ENCODE measurements at regions not wholly inside any gene's neighbourhood (a gene's known extent, or its start where the extent isn't known, plus 50 kb on each side); places are given as distances from the start of the nearest gene placed in this dataset.

- CTCF ChIA-PET = no interaction called here
- no TSS peak for BruUV-seq (replicated peaks)
- Histone ChIP-seq H3K4me1 (ENCODE audit: control insufficient read depth, insufficient read depth, low read length) (no peaks in the 10 kb centered on the region), H3K4me3 (ENCODE audit: low read depth in 2 of 2, low read length in 2 of 2) (no peak overlapping the region), H3K27me3 (ENCODE audit: control insufficient read depth, insufficient read depth, low read length) (no peaks in the 10 kb centered on the region), H3K9me3 (ENCODE audit: control insufficient read depth, insufficient read depth, low read depth, low read length) (no peaks in the 10 kb centered on the region), H3K36me3 (ENCODE audit: control insufficient read depth, insufficient read depth, low read length) (no peaks in the 10 kb centered on the region), H3K27ac (ENCODE audit: low read length) (no peak overlapping the region)
- no peak for DNase-seq (ENCODE audit: low read depth, low spot score)
- TF ChIP-seq TCF7L2 (IDR thresholded peaks at IDR 0.05; ENCODE audit: low read depth, low read length) (no peak), SIN3A (IDR thresholded peaks at IDR 0.05; ENCODE audit: borderline replicate concordance, insufficient read depth, low read depth, low read length) (no peak)
- intact Hi-C loops (cut with micrococcal nuclease; ENCODE audit: unreplicated experiment) = no loop called here
- no peak for ATAC-seq
- in situ Hi-C loops (cut with HindIII; ENCODE audit: low pct_unique_long_range_greater_than_20kb, low sequenced_read_pairs) = no loop called here
- POLR2A ChIA-PET = interaction anchor here (0.6 kb wide), 1 partner anchor 1078 kb away, joined by 15 read pairs; no protein-coding TSS in a partner anchor
Measured at GRCh38 chr5:143715616-143716015, 96.3 kb upstream of the HMHB1 start.

- in situ Hi-C loops (cut with HindIII; ENCODE audit: low pct_unique_long_range_greater_than_20kb, low sequenced_read_pairs) = no loop called here
- no peak overlapping the region for H3K4me3 ChIP-seq (ENCODE audit: low read depth in 2 of 2, low read length in 2 of 2)
- ATAC-seq (no peak), DNase-seq (ENCODE audit: low read depth, low spot score) (no peak)
- TF ChIP-seq CTCF (IDR thresholded peaks at IDR 0.05) (no peak), REST (IDR thresholded peaks at IDR 0.05; ENCODE audit: insufficient read depth in 1 of 2, low read depth in 2 of 2, low read length in 1 of 2) (no peak), TCF7L2 (IDR thresholded peaks at IDR 0.05; ENCODE audit: low read depth, low read length) (no peak), POLR2AphosphoS5 (IDR thresholded peaks at IDR 0.05; ENCODE audit: low read depth, low read length) (no peak)
- H3K9me3 ChIP-seq (ENCODE audit: control insufficient read depth, insufficient read depth, low read depth, low read length) = no peaks in the 10 kb centered on the region
- no peaks in the 10 kb centered on the region for H3K27me3 ChIP-seq (ENCODE audit: control insufficient read depth, insufficient read depth, low read length)
- no peak overlapping the region for H3K27ac ChIP-seq (ENCODE audit: low read length)
- BruUV-seq (replicated peaks) = no TSS peak
- H3K36me3 ChIP-seq (ENCODE audit: control insufficient read depth, insufficient read depth, low read length) = no peaks in the 10 kb centered on the region
- ChIA-PET CTCF (no interaction called here), POLR2A (no interaction called here)
- no peaks in the 10 kb centered on the region for H3K4me1 ChIP-seq (ENCODE audit: control insufficient read depth, insufficient read depth, low read length)
- intact Hi-C loops (cut with micrococcal nuclease; ENCODE audit: unreplicated experiment) = no loop called here
Measured at GRCh38 chr5:143714629-143715028, 97.3 kb upstream of the HMHB1 start.

- no peaks in the 10 kb centered on the region for H3K4me1 ChIP-seq (ENCODE audit: control insufficient read depth, insufficient read depth, low read length)
- no peak overlapping the region for H3K27ac ChIP-seq (ENCODE audit: low read length)
- ATAC-seq (no peak), DNase-seq (ENCODE audit: low read depth, low spot score) (no peak)
- intact Hi-C loops (cut with micrococcal nuclease; ENCODE audit: unreplicated experiment) = no loop called here
- TF ChIP-seq TCF7L2 (IDR thresholded peaks at IDR 0.05; ENCODE audit: low read depth, low read length) = no peak
- no peak for TF ChIP-seq CTCF (IDR thresholded peaks at IDR 0.05)
- BruUV-seq (replicated peaks) = no TSS peak
- no peaks in the 10 kb centered on the region for H3K27me3 ChIP-seq (ENCODE audit: control insufficient read depth, insufficient read depth, low read length)
- in situ Hi-C loops (cut with HindIII; ENCODE audit: low pct_unique_long_range_greater_than_20kb, low sequenced_read_pairs) = no loop called here
- ChIA-PET POLR2A (no interaction called here), CTCF (no interaction called here)
- no peak overlapping the region for H3K4me3 ChIP-seq (ENCODE audit: low read depth in 2 of 2, low read length in 2 of 2)
- H3K36me3 ChIP-seq (ENCODE audit: control insufficient read depth, insufficient read depth, low read length) = no peaks in the 10 kb centered on the region
- no peaks in the 10 kb centered on the region for H3K9me3 ChIP-seq (ENCODE audit: control insufficient read depth, insufficient read depth, low read depth, low read length)
Measured at GRCh38 chr5:143713047-143714003, 98.6 kb upstream of the HMHB1 start.
